NCI-H1930 (cell line): ENCODE measurements at regions not wholly inside any gene's neighbourhood (a gene's known extent, or its start where the extent isn't known, plus 50 kb on each side); places are given as distances from the start of the nearest gene placed in this dataset.
A peak's percentile ranks its signal among the peaks of the same experiment; 100 is the strongest.

Experiments
- DNase-seq, 2 experiments: peaks; one replicate each; lab custom pipeline; 2025; lab: John Stamatoyannopoulos, UW

DNA sequence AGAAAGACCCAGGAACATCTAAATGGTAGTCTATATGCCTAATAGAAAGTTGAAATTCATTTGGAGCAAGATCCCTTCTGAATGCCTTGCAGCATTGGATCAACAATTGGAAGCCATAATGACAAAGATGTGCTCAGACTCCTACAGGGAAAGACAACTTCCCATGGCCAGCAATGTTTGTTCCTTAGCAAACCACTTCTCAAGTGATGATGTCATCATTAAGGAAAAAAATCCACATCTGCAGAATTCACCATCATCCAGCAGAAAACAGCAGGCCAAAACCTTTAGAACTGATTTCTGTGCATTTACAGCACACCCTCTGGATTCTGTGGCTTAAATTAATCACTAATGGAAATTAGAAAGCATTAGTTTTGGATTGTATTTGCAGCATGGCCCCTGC, 82.4 kb upstream of the ZIC3 start:
- DNase-seq = no peak

- DNase-seq = no peak
Observed at GRCh38 chrX:137482136-137482535, 83.8 kb upstream of the ZIC3 start.

- DNase-seq = no peak
Observed at GRCh38 chrX:137479386-137479785, 86.5 kb upstream of the ZIC3 start.

DNA sequence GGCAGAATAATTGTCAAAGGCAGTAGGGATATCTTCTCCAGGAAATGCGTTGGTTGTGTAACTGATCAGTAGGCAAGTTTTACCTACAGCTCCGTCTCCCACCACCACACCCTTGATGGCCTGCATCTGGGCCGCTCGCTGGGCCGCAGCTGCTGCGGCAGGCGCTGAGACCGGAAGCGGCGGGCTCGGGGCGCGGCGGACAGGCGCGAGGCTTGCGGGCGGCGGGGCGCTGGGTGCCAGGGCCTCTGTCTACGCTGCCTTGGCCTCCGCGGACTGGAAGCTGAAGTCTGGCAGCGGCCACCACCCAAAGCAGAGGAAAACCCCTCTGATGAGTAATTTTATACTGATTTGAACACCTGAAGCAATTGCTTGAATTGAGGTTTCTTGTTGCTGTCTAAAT, 124.2 kb upstream of the ZIC3 start:
- no peak for DNase-seq

DNA sequence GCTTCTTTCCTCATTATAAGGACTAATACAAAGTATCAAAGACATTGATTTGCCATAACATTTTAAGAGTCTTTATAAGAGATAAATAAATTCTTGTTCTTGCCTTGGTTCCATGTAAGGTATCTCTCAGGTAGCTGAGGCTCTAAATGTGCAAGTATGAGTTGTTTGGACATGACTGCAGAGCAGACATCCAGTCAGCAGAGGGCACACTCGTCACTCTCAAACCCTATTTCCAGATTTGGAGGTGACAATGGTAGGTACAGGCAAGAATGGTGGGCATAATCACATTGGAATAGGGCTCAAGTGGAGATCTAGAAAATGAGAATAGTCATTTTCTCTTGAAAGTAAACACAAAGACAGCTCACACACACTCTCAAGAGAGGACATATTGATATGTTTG, 133.3 kb upstream of the ZIC3 start:
- DNase-seq = peak in 1 of 2 experiments; percentile 26

GRCh38 chrX:137431693-137432488, 134.0 kb upstream of the ZIC3 start:
- DNase-seq = no peak

- DNase-seq = no peak
Observed at GRCh38 chrX:137430984-137431475, 134.9 kb upstream of the ZIC3 start.

GRCh38 chrX:137430301-137430700, 135.6 kb upstream of the ZIC3 start:
- DNase-seq = no peak

- no peak for DNase-seq
Observed at GRCh38 chrX:137428766-137429591, 136.9 kb upstream of the ZIC3 start.

GRCh38 chrX:137428221-137428661, 137.7 kb upstream of the ZIC3 start:
- DNase-seq = no peak

DNA sequence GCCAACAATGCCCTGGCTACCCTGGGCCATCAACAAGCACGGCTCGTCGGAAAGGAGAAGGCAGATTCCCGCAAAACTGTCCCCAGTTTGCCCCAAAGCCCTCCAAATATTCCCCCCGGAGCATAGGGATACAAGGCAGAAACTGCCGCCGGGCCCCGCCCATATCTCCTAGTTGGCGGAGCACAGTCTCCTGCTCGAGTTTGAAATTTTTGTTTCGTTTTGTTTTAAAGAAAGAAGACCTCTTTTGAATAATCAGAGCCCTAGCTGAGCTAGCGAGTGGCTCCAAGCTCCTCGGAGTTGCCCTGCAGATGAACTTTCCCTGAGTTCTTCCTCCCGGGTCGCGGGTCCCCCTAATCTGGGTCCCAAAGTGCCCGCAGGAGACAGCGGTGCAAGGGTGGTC, 138.1 kb upstream of the ZIC3 start:
- DNase-seq = no peak

DNA sequence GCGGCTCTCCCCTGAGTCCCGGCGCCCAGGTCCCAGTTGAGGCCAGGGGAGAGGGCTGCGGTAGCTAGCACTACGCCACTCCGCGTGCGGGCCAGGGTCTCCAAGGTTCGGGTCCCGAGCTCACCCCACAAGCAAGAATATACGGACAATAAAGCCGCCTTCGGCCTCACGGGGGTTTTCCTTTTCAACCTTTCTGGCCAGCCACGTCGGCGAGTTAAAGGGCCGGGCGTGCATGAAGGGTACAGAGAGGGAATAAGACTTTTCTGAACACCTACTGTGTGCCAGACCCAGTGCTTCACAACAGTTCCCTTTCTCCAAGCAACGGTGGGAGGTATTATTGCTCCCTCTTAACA, 138.5 kb upstream of the ZIC3 start:
- no peak for DNase-seq

- DNase-seq = no peak
Observed at GRCh38 chrX:137426695-137427425, 139.1 kb upstream of the ZIC3 start.

DNA sequence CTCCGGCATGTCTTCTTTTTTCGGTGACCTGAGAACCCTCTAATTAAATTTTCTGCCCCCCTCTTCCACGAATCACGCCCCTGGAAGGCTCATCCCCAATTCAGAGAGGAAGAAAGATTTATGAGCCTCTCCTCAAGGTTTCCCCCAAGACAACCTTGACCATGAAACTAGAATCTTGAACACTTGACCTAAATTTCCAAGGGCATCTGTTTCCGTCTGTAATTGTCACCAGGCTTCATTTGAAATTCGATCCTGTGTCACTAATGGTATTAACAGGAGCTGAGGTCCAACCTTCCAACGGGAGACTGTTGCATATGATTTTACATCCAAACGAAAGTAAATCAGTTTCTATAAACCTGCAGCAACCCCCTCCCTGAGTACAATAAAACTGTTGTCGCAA, 139.9 kb upstream of the ZIC3 start:
- DNase-seq = no peak

DNA sequence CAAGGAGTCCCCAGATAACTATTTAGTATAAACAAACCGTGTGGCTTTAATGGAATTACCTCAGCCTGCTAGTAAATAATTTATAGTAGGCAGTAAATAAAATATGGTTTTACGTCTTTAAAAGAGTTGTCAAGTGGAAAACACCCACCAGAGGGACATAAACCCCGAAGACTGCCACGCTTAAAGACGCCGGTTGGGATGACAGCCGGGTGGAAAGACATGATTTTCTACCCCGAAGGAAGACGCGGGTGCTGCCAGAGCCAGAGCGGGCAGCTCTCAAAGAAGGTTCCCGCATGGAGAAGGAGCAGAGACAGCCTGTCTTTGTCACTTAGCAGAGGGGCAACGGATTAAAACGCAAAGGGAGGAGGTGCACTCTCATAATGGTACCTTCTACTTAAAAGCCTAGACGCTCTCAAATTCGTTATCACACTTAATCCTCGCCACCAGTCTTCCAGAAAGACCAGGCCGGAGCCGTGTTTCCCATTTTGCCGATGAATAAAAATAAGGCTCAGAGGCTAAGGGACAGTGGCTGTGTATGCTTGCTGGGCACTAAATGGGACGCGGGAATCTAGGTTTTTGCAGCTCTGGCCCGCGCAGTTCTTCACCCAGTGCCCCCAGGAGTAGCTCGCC, 140.5 kb upstream of the ZIC3 start:
- no peak for DNase-seq

DNA sequence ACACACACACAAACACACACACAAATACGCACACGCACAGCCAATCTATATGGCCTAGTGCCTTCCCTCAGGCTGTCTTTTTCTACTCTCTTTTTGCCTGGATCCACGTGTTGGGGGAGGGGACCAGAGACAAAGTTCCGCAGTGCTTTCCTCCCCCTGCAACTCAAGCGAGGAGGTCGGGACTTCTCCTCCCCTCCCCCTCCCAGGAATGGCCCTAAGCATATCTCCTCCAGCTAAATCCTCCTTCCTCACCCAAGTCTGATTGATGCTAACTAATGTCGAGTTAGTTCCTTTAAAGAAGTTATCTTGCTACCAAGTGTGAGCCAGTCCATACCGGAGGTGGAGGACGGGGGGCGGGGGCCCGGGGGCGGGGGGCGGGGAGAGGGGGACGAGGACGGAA, 141.2 kb upstream of the ZIC3 start:
- no peak for DNase-seq

DNA sequence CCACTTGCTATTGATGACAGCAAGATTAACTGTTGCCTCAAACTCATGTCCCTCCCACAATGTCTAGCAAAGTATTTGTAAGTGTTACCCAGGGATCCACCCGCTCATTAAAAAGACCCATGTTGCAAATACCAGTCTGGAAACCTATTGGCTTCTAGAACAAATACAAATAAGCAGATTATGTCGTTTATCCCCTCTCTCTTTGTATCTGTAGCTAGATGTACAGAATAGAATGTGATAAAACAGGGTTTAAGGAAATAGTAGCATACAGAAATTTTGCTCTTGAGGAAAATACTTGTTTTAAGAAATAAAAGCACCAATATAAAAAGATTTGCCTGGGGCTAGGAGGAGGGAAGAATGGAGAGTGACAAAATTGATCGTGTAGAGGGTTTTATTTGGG, 142.7 kb upstream of the ZIC3 start:
- DNase-seq = no peak

- no peak for DNase-seq
Observed at GRCh38 chrX:137418086-137418485, 147.8 kb upstream of the ZIC3 start.

- no peak for DNase-seq
Observed at GRCh38 chrX:137413190-137413589, 152.7 kb upstream of the ZIC3 start.

- no peak for DNase-seq
Observed at GRCh38 chrX:137405449-137406140, 160.3 kb upstream of the ZIC3 start.

GRCh38 chrX:137401092-137401491, 164.8 kb upstream of the ZIC3 start:
- no peak for DNase-seq
